ENCODE measurements at regions not wholly inside any gene's neighbourhood (a gene's known extent, or its start where the extent isn't known, plus 50 kb on each side); places are given as distances from the start of the nearest gene placed in this dataset.
A peak's percentile ranks its signal among the peaks of the same experiment; 100 is the strongest.
"Not testable (repeated sequence)": the region's sequence is repeated elsewhere in the genome, so short reads cannot be mapped to it uniquely, and the experiment has no call there.

DNA sequence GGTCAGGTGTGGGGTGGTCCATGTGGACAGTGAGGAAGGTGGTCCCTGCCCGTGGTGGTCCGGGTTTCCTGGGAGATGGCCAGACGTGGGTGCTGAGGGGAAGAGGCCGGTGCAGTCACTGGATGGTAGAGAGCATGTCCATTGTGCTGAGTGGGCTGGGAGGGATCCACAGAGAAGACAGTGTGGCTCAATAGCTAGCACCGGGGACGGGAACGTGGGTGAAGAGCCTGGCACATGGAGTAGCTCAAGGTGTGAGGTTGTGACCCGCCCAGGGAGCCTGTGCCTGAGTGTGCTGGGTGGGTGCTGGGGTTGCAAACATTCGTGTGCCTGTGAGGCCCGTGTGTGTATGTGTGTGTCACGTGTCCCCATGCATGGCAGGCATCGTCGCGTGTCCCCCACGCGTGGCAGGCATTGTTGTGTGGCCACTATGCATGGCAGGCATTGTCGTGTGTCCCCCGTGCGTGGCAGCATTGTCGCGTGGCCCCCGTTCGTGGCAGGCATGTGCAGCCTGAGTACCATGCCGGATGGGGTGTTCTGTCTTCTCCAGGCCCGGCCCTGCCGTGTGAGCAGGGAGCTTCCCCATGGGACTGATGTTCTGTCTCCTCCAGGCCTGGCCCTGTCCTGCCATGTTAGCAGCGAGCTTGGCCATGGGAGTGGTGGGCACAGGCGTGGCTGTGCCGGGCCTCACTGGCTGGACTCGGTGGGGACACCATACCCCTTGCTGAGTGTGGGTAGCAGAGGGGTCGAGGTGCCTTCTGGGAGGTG is 205.0 kb downstream of the TMEM121 start:
- WGBS (ENCODE audit: insufficient coverage) = 87% methylated on average over 26 of the region's 31 CpGs
- peaks cover 27% of the 10 kb centered on the region for H3K4me1 Mint-ChIP-seq

DNA sequence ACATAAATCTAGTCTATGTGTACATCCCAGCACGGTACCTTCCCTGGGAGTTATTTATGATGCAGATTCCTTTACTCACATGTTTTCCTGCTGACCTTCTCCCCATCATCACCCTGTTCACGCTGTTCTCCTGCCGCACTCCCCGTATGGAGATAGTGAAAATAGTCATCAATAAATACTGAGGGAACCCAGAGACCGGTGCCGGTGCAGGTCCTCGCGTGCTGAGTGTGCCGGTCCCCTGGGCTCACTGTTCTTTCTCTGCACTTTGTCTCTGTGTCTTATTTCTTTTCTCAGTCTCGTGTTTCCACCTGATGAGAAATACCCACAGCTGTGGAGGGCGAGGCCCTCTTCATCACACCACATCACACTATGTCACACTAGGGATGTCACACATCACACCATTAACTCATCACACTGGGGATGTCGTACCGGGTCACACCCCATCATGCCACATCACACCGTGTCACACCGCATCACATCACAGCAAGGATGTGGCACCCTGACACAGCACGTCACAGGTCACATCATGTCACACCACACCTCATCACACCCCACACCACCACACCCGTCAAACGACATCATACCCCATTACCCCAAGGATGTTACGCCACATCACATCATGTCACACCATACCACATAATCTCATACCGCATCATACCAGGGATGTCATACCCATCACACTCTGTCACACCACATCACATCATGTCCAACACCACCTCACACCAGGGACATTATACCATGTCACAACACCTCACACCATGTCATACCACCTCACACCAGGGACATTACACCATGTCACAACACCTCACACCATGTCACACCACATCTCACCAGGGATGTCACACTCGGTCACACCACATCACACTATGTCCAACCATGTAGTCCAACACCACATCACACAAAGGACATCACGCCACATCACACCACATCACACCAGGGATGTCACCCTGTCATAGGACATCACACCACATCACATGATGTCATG is 207.0 kb downstream of the TMEM121 start:
- no peaks in the 10 kb centered on the region for H3K27me3 Mint-ChIP-seq
- peak overlapping the region; percentile 22 to 42 for H3K27ac ChIP-seq (ENCODE audit: low read length in 2 of 2)
- intact Hi-C loops (cut with micrococcal nuclease) = no loop called here
- no peaks in the 10 kb centered on the region for H4K20me1 ChIP-seq (ENCODE audit: control insufficient read depth, insufficient read depth, low read length, poor library complexity, severe bottlenecking)
- no peak for TF ChIP-seq EZH2 (IDR thresholded peaks at IDR 0.05; ENCODE audit: borderline replicate concordance, insufficient read depth, low read depth, low read length, poor library complexity, severe bottlenecking)
- TF ChIP-seq, protein P1, sequence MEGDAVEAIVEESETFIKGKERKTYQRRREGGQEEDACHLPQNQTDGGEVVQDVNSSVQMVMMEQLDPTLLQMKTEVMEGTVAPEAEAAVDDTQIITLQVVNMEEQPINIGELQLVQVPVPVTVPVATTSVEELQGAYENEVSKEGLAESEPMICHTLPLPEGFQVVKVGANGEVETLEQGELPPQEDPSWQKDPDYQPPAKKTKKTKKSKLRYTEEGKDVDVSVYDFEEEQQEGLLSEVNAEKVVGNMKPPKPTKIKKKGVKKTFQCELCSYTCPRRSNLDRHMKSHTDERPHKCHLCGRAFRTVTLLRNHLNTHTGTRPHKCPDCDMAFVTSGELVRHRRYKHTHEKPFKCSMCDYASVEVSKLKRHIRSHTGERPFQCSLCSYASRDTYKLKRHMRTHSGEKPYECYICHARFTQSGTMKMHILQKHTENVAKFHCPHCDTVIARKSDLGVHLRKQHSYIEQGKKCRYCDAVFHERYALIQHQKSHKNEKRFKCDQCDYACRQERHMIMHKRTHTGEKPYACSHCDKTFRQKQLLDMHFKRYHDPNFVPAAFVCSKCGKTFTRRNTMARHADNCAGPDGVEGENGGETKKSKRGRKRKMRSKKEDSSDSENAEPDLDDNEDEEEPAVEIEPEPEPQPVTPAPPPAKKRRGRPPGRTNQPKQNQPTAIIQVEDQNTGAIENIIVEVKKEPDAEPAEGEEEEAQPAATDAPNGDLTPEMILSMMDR (IDR thresholded peaks at IDR 0.05) = no peak
- ChIA-PET CTCF (no interaction called here), POLR2A (no interaction called here)
- no peak overlapping the region for H3K4me2 ChIP-seq (replicated peaks; ENCODE audit: low read depth, low read length, poor library complexity, severe bottlenecking)
- H3K27me3 ChIP-seq (replicated peaks in 1 of 4; ENCODE audit: control extremely low read depth in 1 of 4, control insufficient read depth in 3 of 4, insufficient read depth in 4 of 4, low read length in 3 of 4) = no peaks in the 10 kb centered on the region
- H2AFZ ChIP-seq (ENCODE audit: insufficient read depth, low read depth, low read length, poor library complexity, severe bottlenecking) = no peak overlapping the region
- no peaks in the 10 kb centered on the region for H3K9me3 ChIP-seq (ENCODE audit: control extremely low read depth in 1 of 3, control insufficient read depth in 2 of 3, insufficient read depth in 1 of 3, low read length in 2 of 3)
- no peaks in the 10 kb centered on the region for H3K9me3 Mint-ChIP-seq (ENCODE audit: insufficient read depth)
- WGBS (ENCODE audit: insufficient coverage) = 91% methylated on average over 13 of the region's 22 CpGs
- H3K4me1 ChIP-seq (ENCODE audit: control insufficient read depth in 2 of 2, insufficient read depth in 2 of 2, low read length in 2 of 2) = peaks cover 0 to 5% of the 10 kb centered on the region in 2 donors
- H3K79me2 ChIP-seq (ENCODE audit: control insufficient read depth, insufficient read depth, low read length) = no peaks in the 10 kb centered on the region
- no peak overlapping the region for H3K9ac ChIP-seq (ENCODE audit: low read length)
- peak; percentile 52 for DNase-seq
- H3K4me3 Mint-ChIP-seq = peak overlapping the region; percentile 18
- peaks cover 30% of the 10 kb centered on the region for H3K4me1 Mint-ChIP-seq
- H3K27ac Mint-ChIP-seq = peak overlapping the region; percentile 74
- peak; percentile 48 for ATAC-seq (ENCODE audit: low read depth)
- peaks cover 0 to 4% of the 10 kb centered on the region in 2 experiments for H3K36me3 ChIP-seq (replicated peaks in 1 of 2; ENCODE audit: control extremely low read depth in 1 of 2, control insufficient read depth in 1 of 2, extremely low read depth in 1 of 2, insufficient read depth in 2 of 2, low read length in 1 of 2)
- H3K4me3 ChIP-seq (ENCODE audit: control extremely low read depth in 1 of 5, extremely low read depth in 1 of 5, insufficient read depth in 1 of 5, low read depth in 2 of 5, low read length in 4 of 5) = no peak overlapping the region

More for the DNA sequence above, 205.0 kb downstream of the TMEM121 start:
- H4K20me1 ChIP-seq (ENCODE audit: control insufficient read depth, insufficient read depth, low read length, poor library complexity, severe bottlenecking); H3K9me3 ChIP-seq (ENCODE audit: control extremely low read depth in 1 of 3, control insufficient read depth in 2 of 3, insufficient read depth in 1 of 3, low read length in 2 of 3); H3K4me2 ChIP-seq (replicated peaks; ENCODE audit: low read depth, low read length, poor library complexity, severe bottlenecking); intact Hi-C loops (cut with micrococcal nuclease); H3K27me3 Mint-ChIP-seq; H3K9ac ChIP-seq (ENCODE audit: low read length); H2AFZ ChIP-seq (ENCODE audit: insufficient read depth, low read depth, low read length, poor library complexity, severe bottlenecking); H3K4me3 Mint-ChIP-seq; H3K27me3 ChIP-seq (replicated peaks in 1 of 4; ENCODE audit: control extremely low read depth in 1 of 4, control insufficient read depth in 3 of 4, insufficient read depth in 4 of 4, low read length in 3 of 4); H3K9me3 Mint-ChIP-seq (ENCODE audit: insufficient read depth); H3K79me2 ChIP-seq (ENCODE audit: control insufficient read depth, insufficient read depth, low read length); H3K27ac ChIP-seq (ENCODE audit: low read length in 2 of 2); H3K4me1 ChIP-seq (ENCODE audit: control insufficient read depth in 2 of 2, insufficient read depth in 2 of 2, low read length in 2 of 2); CTCF ChIA-PET; POLR2A ChIA-PET; ATAC-seq (ENCODE audit: low read depth); DNase-seq; H3K36me3 ChIP-seq (replicated peaks in 1 of 2; ENCODE audit: control extremely low read depth in 1 of 2, control insufficient read depth in 1 of 2, extremely low read depth in 1 of 2, insufficient read depth in 2 of 2, low read length in 1 of 2); H3K4me3 ChIP-seq (ENCODE audit: control extremely low read depth in 1 of 5, extremely low read depth in 1 of 5, insufficient read depth in 1 of 5, low read depth in 2 of 5, low read length in 4 of 5): not testable (repeated sequence)
- H3K27ac Mint-ChIP-seq = peak overlapping the region; percentile 82

DNA sequence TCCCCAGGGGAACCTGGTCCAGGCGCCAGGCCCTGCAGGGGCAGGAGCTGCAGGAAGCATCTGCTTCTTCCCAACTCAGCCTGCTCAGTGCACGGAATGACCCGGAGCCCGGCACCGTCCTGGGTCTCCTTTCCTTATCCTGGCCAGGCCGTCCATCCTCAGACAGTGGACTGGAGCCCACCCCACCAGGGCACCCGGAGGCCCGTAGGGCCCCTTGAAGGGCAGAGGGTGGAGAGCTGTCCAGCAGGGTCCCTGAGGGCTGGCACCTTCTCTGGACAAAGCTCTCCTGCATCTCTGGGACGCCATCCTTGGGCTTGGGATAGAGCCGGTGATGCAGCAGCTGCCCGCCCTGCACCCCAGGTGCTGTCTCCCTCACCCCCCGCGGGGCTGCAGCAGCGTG is 207.9 kb downstream of the TMEM121 start:
- H3K4me1 Mint-ChIP-seq = peaks cover 27% of the 10 kb centered on the region

More for the DNA sequence above, 207.9 kb downstream of the TMEM121 start:
- H3K27ac ChIP-seq (ENCODE audit: low read length in 2 of 2); H3K27me3 Mint-ChIP-seq; H3K9me3 ChIP-seq (ENCODE audit: control extremely low read depth in 1 of 3, control insufficient read depth in 2 of 3, insufficient read depth in 1 of 3, low read length in 2 of 3); H3K36me3 ChIP-seq (replicated peaks in 1 of 2; ENCODE audit: control extremely low read depth in 1 of 2, control insufficient read depth in 1 of 2, extremely low read depth in 1 of 2, insufficient read depth in 2 of 2, low read length in 1 of 2); POLR2A ChIA-PET; H3K9me3 Mint-ChIP-seq (ENCODE audit: insufficient read depth); H3K4me1 ChIP-seq (ENCODE audit: control insufficient read depth in 2 of 2, insufficient read depth in 2 of 2, low read length in 2 of 2); H3K9ac ChIP-seq (ENCODE audit: low read length); H3K4me3 ChIP-seq (ENCODE audit: control extremely low read depth in 1 of 5, extremely low read depth in 1 of 5, insufficient read depth in 1 of 5, low read depth in 2 of 5, low read length in 4 of 5); ATAC-seq (ENCODE audit: low read depth); H4K20me1 ChIP-seq (ENCODE audit: control insufficient read depth, insufficient read depth, low read length, poor library complexity, severe bottlenecking); DNase-seq; H2AFZ ChIP-seq (ENCODE audit: insufficient read depth, low read depth, low read length, poor library complexity, severe bottlenecking); H3K27me3 ChIP-seq (replicated peaks in 1 of 4; ENCODE audit: control extremely low read depth in 1 of 4, control insufficient read depth in 3 of 4, insufficient read depth in 4 of 4, low read length in 3 of 4); H3K79me2 ChIP-seq (ENCODE audit: control insufficient read depth, insufficient read depth, low read length); CTCF ChIA-PET; H3K27ac Mint-ChIP-seq; H3K4me2 ChIP-seq (replicated peaks; ENCODE audit: low read depth, low read length, poor library complexity, severe bottlenecking); H3K4me3 Mint-ChIP-seq; intact Hi-C loops (cut with micrococcal nuclease): not testable (repeated sequence)
- no CpG with 5 or more reads among the region's 14 CpGs for WGBS (ENCODE audit: insufficient coverage)
